Brain microvascular endothelial cell (primary cell): ENCODE measurements at regions not wholly inside any gene's neighbourhood (a gene's known extent, or its start where the extent isn't known, plus 50 kb on each side); places are given as distances from the start of the nearest gene placed in this dataset.

ENCODE experiments used
- DNase-seq: peaks from one replicate; pipeline ENCODE4 v3.0.0-alpha.2; 2020
- H3K27ac ChIP-seq: fragments of 250-450 bp; sonication (Bioruptor Pico); 2 replicates; pipeline ENCODE4 v1.5.1; 2020; ENCODE audit warnings: mild to moderate bottlenecking, moderate library complexity
- H3K27me3 ChIP-seq: fragments of 250-450 bp; sonication (Bioruptor Pico); replicated peaks from 2 replicates; pipeline ENCODE4 v1.5.1; 2020; ENCODE audit warnings: mild to moderate bottlenecking
- H3K36me3 ChIP-seq: fragments of 250-450 bp; sonication (Bioruptor Pico); replicated peaks from 2 replicates; pipeline ENCODE4 v1.5.1; 2020; ENCODE audit warnings: mild to moderate bottlenecking
- H3K4me3 ChIP-seq: 2 replicates; pipeline ENCODE4 v1.5.1; 2011; ENCODE audit warnings: low read depth, mild to moderate bottlenecking, control low read depth, low read length, moderate library complexity
- in situ Hi-C: cut with HindIII; loops from 2 replicates; pipeline ENCODE4 v1.10.0; 2017; ENCODE audit warnings: low sequenced_read_pairs, low pct_ligation_motif_present
- TF ChIP-seq, protein P1 (sequence below): IDR thresholded peaks from 2 replicates; pipeline ENCODE4 v1.5.1; 2011; ENCODE audit warnings: low read depth, mild to moderate bottlenecking, moderate library complexity, low read length, control low read depth, inconsistent platforms; ENCODE audit errors: missing control alignments

GRCh38 chr9:108043585-108043984 is 554.0 kb upstream of the KLF4 start:
- H3K4me3 ChIP-seq: no peak overlapping the region
- no peak for DNase-seq
- TF ChIP-seq, protein P1, sequence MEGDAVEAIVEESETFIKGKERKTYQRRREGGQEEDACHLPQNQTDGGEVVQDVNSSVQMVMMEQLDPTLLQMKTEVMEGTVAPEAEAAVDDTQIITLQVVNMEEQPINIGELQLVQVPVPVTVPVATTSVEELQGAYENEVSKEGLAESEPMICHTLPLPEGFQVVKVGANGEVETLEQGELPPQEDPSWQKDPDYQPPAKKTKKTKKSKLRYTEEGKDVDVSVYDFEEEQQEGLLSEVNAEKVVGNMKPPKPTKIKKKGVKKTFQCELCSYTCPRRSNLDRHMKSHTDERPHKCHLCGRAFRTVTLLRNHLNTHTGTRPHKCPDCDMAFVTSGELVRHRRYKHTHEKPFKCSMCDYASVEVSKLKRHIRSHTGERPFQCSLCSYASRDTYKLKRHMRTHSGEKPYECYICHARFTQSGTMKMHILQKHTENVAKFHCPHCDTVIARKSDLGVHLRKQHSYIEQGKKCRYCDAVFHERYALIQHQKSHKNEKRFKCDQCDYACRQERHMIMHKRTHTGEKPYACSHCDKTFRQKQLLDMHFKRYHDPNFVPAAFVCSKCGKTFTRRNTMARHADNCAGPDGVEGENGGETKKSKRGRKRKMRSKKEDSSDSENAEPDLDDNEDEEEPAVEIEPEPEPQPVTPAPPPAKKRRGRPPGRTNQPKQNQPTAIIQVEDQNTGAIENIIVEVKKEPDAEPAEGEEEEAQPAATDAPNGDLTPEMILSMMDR: no peak
- no peaks in the 10 kb centered on the region for H3K36me3 ChIP-seq
- H3K27me3 ChIP-seq: no peaks in the 10 kb centered on the region
- in situ Hi-C loops: no loop called here
- no peak overlapping the region for H3K27ac ChIP-seq

- TF ChIP-seq, protein P1: no peak
- no peaks in the 10 kb centered on the region for H3K27me3 ChIP-seq
- no peaks in the 10 kb centered on the region for H3K36me3 ChIP-seq
- DNase-seq: peak; percentile 73
- H3K4me3 ChIP-seq: no peak overlapping the region
- in situ Hi-C loops: no loop called here
- H3K27ac ChIP-seq: peak overlapping the region; percentile 30
Measured at GRCh38 chr9:108041551-108041950, 552.0 kb upstream of the KLF4 start.

DNA sequence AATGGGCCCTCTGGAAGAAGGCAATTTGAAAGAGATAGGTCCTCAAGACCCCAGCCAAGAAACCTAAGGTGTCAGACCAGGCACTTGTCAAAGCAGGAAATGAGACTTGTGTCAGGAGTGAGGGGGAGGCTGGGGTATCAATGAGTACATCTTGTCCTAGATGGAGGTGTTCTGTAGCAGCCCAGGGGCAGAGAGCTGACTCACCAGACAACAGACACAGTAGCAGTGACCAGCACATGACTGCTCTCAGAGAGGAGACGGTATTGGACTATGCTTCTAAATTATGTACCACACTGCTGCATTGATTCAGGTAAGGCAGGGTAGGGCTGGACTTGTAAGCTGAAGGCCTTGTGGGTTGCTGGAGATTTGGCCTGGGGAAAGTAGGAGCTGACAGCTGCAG is 551.2 kb upstream of the KLF4 start:
- H3K27me3 ChIP-seq: no peaks in the 10 kb centered on the region
- TF ChIP-seq, protein P1: no peak
- H3K27ac ChIP-seq: no peak overlapping the region
- H3K36me3 ChIP-seq: no peaks in the 10 kb centered on the region
- H3K4me3 ChIP-seq: no peak overlapping the region
- DNase-seq: peak; percentile 55
- in situ Hi-C loops: no loop called here

DNA sequence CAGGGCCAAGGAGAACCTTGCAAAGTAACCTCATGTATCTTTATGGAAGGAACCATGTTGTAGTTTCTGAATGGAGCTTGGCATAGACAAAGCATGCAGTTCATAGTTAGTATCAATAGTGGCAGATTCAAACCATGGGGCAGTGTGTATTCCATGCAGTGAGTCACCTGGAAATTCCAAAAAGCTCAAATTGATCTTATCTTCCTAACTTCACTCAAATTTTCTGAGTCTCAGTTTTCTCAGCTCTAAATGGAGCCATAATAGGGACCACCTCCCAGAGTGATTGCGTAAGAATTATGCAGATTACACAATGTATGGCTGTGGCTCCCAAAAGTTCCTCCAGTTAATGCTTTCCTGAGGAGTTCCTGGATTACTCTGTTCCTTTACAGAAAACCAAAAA is 549.9 kb upstream of the KLF4 start:
- no peak for DNase-seq
- no peak overlapping the region for H3K27ac ChIP-seq
- no peak overlapping the region for H3K4me3 ChIP-seq
- TF ChIP-seq, protein P1: no peak
- no peaks in the 10 kb centered on the region for H3K36me3 ChIP-seq
- no peaks in the 10 kb centered on the region for H3K27me3 ChIP-seq
- in situ Hi-C loops: no loop called here

GRCh38 chr9:108039012-108039411 is 549.4 kb upstream of the KLF4 start:
- TF ChIP-seq, protein P1: no peak
- Histone ChIP-seq H3K27me3 (no peaks in the 10 kb centered on the region), H3K27ac (no peak overlapping the region), H3K4me3 (no peak overlapping the region), H3K36me3 (no peaks in the 10 kb centered on the region)
- in situ Hi-C loops: no loop called here
- no peak for DNase-seq

GRCh38 chr9:108035487-108035886 is 545.9 kb upstream of the KLF4 start:
- in situ Hi-C loops: no loop called here
- H3K4me3 ChIP-seq: no peak overlapping the region
- TF ChIP-seq, protein P1: no peak
- H3K27me3 ChIP-seq: no peaks in the 10 kb centered on the region
- no peak for DNase-seq
- no peak overlapping the region for H3K27ac ChIP-seq
- no peaks in the 10 kb centered on the region for H3K36me3 ChIP-seq
